HL-60 (cell line): ENCODE measurements at regions not wholly inside any gene's neighbourhood (a gene's known extent, or its start where the extent isn't known, plus 50 kb on each side); places are given as distances from the start of the nearest gene placed in this dataset.

Experiments
- DNase-seq, 2 experiments: peaks; one replicate each; pipeline ENCODE4 v3.0.0-alpha.2; 2010 to 2020; ENCODE audit warnings: low read depth in 1 of 2, low spot score in 1 of 2
- H3K27ac ChIP-seq: fragments of 250-450 bp; sonication (Bioruptor Pico); replicated peaks from 2 replicates; pipeline ENCODE4 v1.5.1; 2020; ENCODE audit warnings: mild to moderate bottlenecking, moderate library complexity
- H3K27me3 ChIP-seq: fragments of 250-450 bp; sonication (Bioruptor Pico); 2 replicates; pipeline ENCODE4 v1.5.1; 2021; ENCODE audit warnings: mild to moderate bottlenecking, moderate library complexity; ENCODE audit not compliant: insufficient read depth, poor library complexity, severe bottlenecking
- H3K4me3 ChIP-seq: replicated peaks from 2 replicates; pipeline ENCODE4 v1.5.1; 2011; ENCODE audit warnings: mild to moderate bottlenecking, control low read depth, low read length; ENCODE audit not compliant: insufficient read depth
- GABPA ChIP-seq: IDR thresholded peaks from 2 replicates; pipeline ENCODE4 v1.6.1; 2012; ENCODE audit warnings: low read depth
- POLR2AphosphoS5 ChIP-seq: IDR thresholded peaks from 2 replicates; pipeline ENCODE4 v1.6.1; 2012; ENCODE audit warnings: low read depth
- SPI1 ChIP-seq: IDR thresholded peaks from 2 replicates; pipeline ENCODE4 v1.6.1; 2012; ENCODE audit warnings: low read depth, mild to moderate bottlenecking, borderline replicate concordance
- TF ChIP-seq, protein P1 (sequence below): IDR thresholded peaks from one replicate; pipeline ENCODE4 v1.5.1; 2011; ENCODE audit warnings: low read length, control low read depth, inconsistent platforms; ENCODE audit not compliant: insufficient read depth
- TF ChIP-seq, protein P2 (sequence below): IDR thresholded peaks from 2 replicates; pipeline ENCODE4 v1.6.1; 2012; ENCODE audit warnings: low read depth; ENCODE audit not compliant: insufficient replicate concordance

DNA sequence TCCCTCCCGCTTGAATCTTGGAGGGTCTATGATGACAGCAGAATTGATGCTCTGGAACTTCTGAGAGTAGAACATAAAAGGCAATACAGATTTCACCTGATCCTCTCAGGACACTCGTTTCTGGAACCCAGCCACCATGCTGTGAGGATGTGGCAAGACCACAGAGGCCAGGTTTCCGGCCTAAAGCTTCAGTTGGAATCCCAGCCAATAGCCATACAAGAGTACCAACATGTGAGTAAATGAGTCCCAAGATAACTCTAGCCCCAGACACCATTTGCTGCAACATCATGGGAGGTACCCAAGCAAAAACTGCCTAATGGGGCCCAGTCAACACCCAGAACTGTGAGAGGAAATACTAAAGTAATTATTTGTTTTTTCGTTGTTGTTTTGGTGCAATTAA is 65.7 kb upstream of the MARCHF11 start:
- peak in 1 of 2 experiments; percentile 8 for DNase-seq
- TF ChIP-seq SPI1 (no peak), GABPA (no peak), POLR2AphosphoS5 (no peak)
- TF ChIP-seq, protein P1, sequence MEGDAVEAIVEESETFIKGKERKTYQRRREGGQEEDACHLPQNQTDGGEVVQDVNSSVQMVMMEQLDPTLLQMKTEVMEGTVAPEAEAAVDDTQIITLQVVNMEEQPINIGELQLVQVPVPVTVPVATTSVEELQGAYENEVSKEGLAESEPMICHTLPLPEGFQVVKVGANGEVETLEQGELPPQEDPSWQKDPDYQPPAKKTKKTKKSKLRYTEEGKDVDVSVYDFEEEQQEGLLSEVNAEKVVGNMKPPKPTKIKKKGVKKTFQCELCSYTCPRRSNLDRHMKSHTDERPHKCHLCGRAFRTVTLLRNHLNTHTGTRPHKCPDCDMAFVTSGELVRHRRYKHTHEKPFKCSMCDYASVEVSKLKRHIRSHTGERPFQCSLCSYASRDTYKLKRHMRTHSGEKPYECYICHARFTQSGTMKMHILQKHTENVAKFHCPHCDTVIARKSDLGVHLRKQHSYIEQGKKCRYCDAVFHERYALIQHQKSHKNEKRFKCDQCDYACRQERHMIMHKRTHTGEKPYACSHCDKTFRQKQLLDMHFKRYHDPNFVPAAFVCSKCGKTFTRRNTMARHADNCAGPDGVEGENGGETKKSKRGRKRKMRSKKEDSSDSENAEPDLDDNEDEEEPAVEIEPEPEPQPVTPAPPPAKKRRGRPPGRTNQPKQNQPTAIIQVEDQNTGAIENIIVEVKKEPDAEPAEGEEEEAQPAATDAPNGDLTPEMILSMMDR: no peak
- TF ChIP-seq, protein P2, sequence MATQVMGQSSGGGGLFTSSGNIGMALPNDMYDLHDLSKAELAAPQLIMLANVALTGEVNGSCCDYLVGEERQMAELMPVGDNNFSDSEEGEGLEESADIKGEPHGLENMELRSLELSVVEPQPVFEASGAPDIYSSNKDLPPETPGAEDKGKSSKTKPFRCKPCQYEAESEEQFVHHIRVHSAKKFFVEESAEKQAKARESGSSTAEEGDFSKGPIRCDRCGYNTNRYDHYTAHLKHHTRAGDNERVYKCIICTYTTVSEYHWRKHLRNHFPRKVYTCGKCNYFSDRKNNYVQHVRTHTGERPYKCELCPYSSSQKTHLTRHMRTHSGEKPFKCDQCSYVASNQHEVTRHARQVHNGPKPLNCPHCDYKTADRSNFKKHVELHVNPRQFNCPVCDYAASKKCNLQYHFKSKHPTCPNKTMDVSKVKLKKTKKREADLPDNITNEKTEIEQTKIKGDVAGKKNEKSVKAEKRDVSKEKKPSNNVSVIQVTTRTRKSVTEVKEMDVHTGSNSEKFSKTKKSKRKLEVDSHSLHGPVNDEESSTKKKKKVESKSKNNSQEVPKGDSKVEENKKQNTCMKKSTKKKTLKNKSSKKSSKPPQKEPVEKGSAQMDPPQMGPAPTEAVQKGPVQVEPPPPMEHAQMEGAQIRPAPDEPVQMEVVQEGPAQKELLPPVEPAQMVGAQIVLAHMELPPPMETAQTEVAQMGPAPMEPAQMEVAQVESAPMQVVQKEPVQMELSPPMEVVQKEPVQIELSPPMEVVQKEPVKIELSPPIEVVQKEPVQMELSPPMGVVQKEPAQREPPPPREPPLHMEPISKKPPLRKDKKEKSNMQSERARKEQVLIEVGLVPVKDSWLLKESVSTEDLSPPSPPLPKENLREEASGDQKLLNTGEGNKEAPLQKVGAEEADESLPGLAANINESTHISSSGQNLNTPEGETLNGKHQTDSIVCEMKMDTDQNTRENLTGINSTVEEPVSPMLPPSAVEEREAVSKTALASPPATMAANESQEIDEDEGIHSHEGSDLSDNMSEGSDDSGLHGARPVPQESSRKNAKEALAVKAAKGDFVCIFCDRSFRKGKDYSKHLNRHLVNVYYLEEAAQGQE: no peak
- Histone ChIP-seq H3K4me3 (no peak overlapping the region), H3K27ac (no peak overlapping the region), H3K27me3 (no peaks in the 10 kb centered on the region)

DNA sequence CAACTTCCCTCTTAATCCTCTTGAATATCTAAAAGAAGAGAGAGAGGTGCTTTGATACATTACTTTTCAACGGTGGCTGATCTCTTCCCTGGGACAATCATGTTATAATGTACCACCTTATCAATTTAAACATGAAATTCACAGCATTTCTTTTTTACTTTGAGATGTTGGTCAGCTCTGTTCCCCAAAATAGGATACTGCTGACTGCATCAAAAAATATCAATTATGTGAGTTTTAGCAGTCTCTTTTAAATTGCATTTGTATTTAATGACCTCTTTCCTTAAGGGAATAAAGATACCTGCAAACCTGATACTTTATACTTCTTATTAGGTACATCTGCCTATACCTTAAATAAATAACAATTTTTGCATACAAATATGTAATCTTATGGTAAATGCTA is 58.4 kb upstream of the MARCHF11 start:
- peaks cover 2% of the 10 kb centered on the region for H3K27me3 ChIP-seq
- TF ChIP-seq, protein P1: no peak
- TF ChIP-seq POLR2AphosphoS5: no peak
- no peak for TF ChIP-seq GABPA
- TF ChIP-seq, protein P2: no peak
- no peak for TF ChIP-seq SPI1

DNA sequence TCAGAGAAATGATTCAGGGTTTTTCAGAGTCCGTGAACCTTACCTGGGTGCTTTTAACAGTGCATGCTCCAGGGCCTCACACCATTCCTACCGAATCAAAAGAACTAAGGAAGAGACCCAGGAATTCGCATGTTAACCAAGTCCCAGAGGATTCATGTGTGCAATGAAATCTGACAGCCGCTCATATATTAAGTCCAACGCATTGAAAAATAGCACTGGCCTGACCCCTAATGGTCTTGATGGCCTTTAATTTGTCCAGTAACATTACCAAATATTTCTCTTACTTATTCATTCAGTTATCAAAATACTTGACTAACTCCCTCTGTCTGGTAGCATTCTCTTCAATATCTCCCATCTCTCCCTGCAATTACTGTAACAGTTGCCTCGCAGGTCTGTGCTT is 55.0 kb upstream of the MARCHF11 start:
- TF ChIP-seq SPI1: no peak

More for the DNA sequence above, 58.4 kb upstream of the MARCHF11 start:
- Histone ChIP-seq H3K4me3 (no peak overlapping the region), H3K27ac (no peak overlapping the region)
- DNase-seq: no peak

DNA sequence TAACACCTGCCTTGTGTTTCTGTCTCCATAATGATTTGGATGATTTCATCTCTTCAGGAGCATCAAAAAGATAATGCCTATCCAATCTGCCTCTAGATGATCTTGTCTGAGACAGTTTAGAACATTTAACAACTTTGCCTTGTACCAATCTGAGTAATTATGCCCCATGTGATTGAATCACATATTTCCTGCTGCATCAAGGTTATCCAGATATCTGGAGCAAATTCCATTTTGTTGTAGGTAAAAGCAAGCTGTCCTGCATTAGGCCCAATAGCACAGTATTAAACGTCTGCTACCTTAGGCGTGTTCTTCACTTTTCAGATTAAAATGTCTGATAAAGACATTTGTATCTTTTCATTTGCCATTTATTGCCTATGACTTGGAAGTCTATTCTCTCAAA is 54.1 kb upstream of the MARCHF11 start:
- Histone ChIP-seq H3K4me3 (no peak overlapping the region), H3K27ac (no peak overlapping the region), H3K27me3 (peaks cover 2% of the 10 kb centered on the region)
- no peak for DNase-seq
- TF ChIP-seq GABPA (no peak), POLR2AphosphoS5 (no peak), SPI1 (no peak)
- TF ChIP-seq, protein P1: no peak
- TF ChIP-seq, protein P2: no peak

More for the DNA sequence above, 55.0 kb upstream of the MARCHF11 start:
- Histone ChIP-seq H3K27ac (no peak overlapping the region), H3K4me3 (no peak overlapping the region), H3K27me3 (peaks cover 2% of the 10 kb centered on the region)
- DNase-seq: no peak
